ENCODE measurements at regions not wholly inside any gene's neighbourhood (a gene's known extent, or its start where the extent isn't known, plus 50 kb on each side); places are given as distances from the start of the nearest gene placed in this dataset.

GRCh38 chr1:55604179-55604578 lies 389.0 kb upstream of the USP24 start:
- no peak for DNase-seq (ENCODE audit: low read depth, low spot score)
- no peaks in the 10 kb centered on the region for H3K36me3 ChIP-seq (ENCODE audit: insufficient read depth, insufficient read length, low read length)
- no peaks in the 10 kb centered on the region for H3K4me1 ChIP-seq (ENCODE audit: insufficient read depth, insufficient read length)
- no peak overlapping the region for H3K9ac ChIP-seq (ENCODE audit: insufficient read length, low read depth)
- no peaks in the 10 kb centered on the region for H3K27me3 ChIP-seq (ENCODE audit: insufficient read depth, insufficient read length)
- no peak overlapping the region for H3K4me3 ChIP-seq (ENCODE audit: insufficient read length, low read depth)
- TF ChIP-seq YY1 (IDR thresholded peaks at IDR 0.05; ENCODE audit: insufficient read depth, insufficient read length) (no peak), SUZ12 (IDR thresholded peaks at IDR 0.05; ENCODE audit: extremely low read depth, insufficient read depth, insufficient read length) (no peak), ZNF274 (IDR thresholded peaks at IDR 0.05; ENCODE audit: low read depth, low read length) (no peak)
- H3K9me3 ChIP-seq (ENCODE audit: insufficient read depth, low read length), result peaks cover 28% of the 10 kb centered on the region

DNA sequence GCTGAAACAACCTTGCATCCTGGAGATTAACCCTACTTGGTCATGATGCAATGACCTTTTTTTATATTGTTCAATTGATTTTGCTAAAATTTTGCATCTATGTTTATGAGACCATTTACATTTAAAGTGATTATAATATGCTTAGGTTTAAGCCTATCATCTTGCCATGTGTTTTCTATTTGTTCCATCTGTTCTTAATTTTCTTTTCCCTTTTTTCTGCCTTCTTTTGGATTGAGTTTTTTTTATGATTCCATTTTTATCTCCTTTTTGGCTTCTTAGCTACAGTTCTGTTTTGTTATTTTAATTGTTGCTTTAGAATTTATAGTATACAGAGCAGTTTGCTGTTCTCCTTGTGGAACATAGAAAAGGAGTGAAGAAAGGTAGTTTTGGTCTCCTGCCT lies 385.1 kb upstream of the USP24 start:
- Histone ChIP-seq H3K4me3 (ENCODE audit: insufficient read length, low read depth) (no peak overlapping the region), H3K4me1 (ENCODE audit: insufficient read depth, insufficient read length) (no peaks in the 10 kb centered on the region), H3K9me3 (ENCODE audit: insufficient read depth, low read length) (no peaks in the 10 kb centered on the region), H3K27me3 (ENCODE audit: insufficient read depth, insufficient read length) (no peaks in the 10 kb centered on the region), H3K9ac (ENCODE audit: insufficient read length, low read depth) (no peak overlapping the region), H3K36me3 (ENCODE audit: insufficient read depth, insufficient read length, low read length) (no peaks in the 10 kb centered on the region)
- DNase-seq (ENCODE audit: low read depth, low spot score), result no peak
- no peak for TF ChIP-seq YY1 (IDR thresholded peaks at IDR 0.05; ENCODE audit: insufficient read depth, insufficient read length)
- TF ChIP-seq SUZ12 (IDR thresholded peaks at IDR 0.05; ENCODE audit: extremely low read depth, insufficient read depth, insufficient read length), result no peak

GRCh38 chr1:55597910-55598309 lies 382.7 kb upstream of the USP24 start:
- Histone ChIP-seq H3K9me3 (ENCODE audit: insufficient read depth, low read length) (no peaks in the 10 kb centered on the region), H3K4me3 (ENCODE audit: insufficient read length, low read depth) (no peak overlapping the region), H3K4me1 (ENCODE audit: insufficient read depth, insufficient read length) (no peaks in the 10 kb centered on the region), H3K9ac (ENCODE audit: insufficient read length, low read depth) (no peak overlapping the region), H3K36me3 (ENCODE audit: insufficient read depth, insufficient read length, low read length) (no peaks in the 10 kb centered on the region), H3K27me3 (ENCODE audit: insufficient read depth, insufficient read length) (no peaks in the 10 kb centered on the region)
- DNase-seq (ENCODE audit: low read depth, low spot score), result no peak
- TF ChIP-seq SUZ12 (IDR thresholded peaks at IDR 0.05; ENCODE audit: extremely low read depth, insufficient read depth, insufficient read length) (no peak), ZNF274 (IDR thresholded peaks at IDR 0.05; ENCODE audit: low read depth, low read length) (no peak), YY1 (IDR thresholded peaks at IDR 0.05; ENCODE audit: insufficient read depth, insufficient read length) (no peak)

GRCh38 chr1:55594701-55595100 lies 379.5 kb upstream of the USP24 start:
- Histone ChIP-seq H3K4me3 (ENCODE audit: insufficient read length, low read depth) (no peak overlapping the region), H3K27me3 (ENCODE audit: insufficient read depth, insufficient read length) (no peaks in the 10 kb centered on the region), H3K36me3 (ENCODE audit: insufficient read depth, insufficient read length, low read length) (no peaks in the 10 kb centered on the region), H3K9me3 (ENCODE audit: insufficient read depth, low read length) (no peaks in the 10 kb centered on the region), H3K9ac (ENCODE audit: insufficient read length, low read depth) (no peak overlapping the region), H3K4me1 (ENCODE audit: insufficient read depth, insufficient read length) (no peaks in the 10 kb centered on the region)
- DNase-seq (ENCODE audit: low read depth, low spot score), result no peak
- TF ChIP-seq ZNF274 (IDR thresholded peaks at IDR 0.05; ENCODE audit: low read depth, low read length) (no peak), YY1 (IDR thresholded peaks at IDR 0.05; ENCODE audit: insufficient read depth, insufficient read length) (no peak), SUZ12 (IDR thresholded peaks at IDR 0.05; ENCODE audit: extremely low read depth, insufficient read depth, insufficient read length) (no peak)

- TF ChIP-seq SUZ12 (IDR thresholded peaks at IDR 0.05; ENCODE audit: extremely low read depth, insufficient read depth, insufficient read length) (no peak), ZNF274 (IDR thresholded peaks at IDR 0.05; ENCODE audit: low read depth, low read length) (no peak), YY1 (IDR thresholded peaks at IDR 0.05; ENCODE audit: insufficient read depth, insufficient read length) (no peak)
- H3K27me3 ChIP-seq (ENCODE audit: insufficient read depth, insufficient read length), result no peaks in the 10 kb centered on the region
- no peaks in the 10 kb centered on the region for H3K9me3 ChIP-seq (ENCODE audit: insufficient read depth, low read length)
- no peak overlapping the region for H3K9ac ChIP-seq (ENCODE audit: insufficient read length, low read depth)
- H3K36me3 ChIP-seq (ENCODE audit: insufficient read depth, insufficient read length, low read length), result no peaks in the 10 kb centered on the region
- H3K4me3 ChIP-seq (ENCODE audit: insufficient read length, low read depth), result no peak overlapping the region
- H3K4me1 ChIP-seq (ENCODE audit: insufficient read depth, insufficient read length), result no peaks in the 10 kb centered on the region
- DNase-seq (ENCODE audit: low read depth, low spot score), result no peak
These were observed 378.1 kb upstream of the USP24 start for GRCh38 chr1:55593298-55593697.

- H3K9ac ChIP-seq (ENCODE audit: insufficient read length, low read depth), result no peak overlapping the region
- no peaks in the 10 kb centered on the region for H3K27me3 ChIP-seq (ENCODE audit: insufficient read depth, insufficient read length)
- no peaks in the 10 kb centered on the region for H3K9me3 ChIP-seq (ENCODE audit: insufficient read depth, low read length)
- no peak for TF ChIP-seq SUZ12 (IDR thresholded peaks at IDR 0.05; ENCODE audit: extremely low read depth, insufficient read depth, insufficient read length)
- TF ChIP-seq ZNF274 (IDR thresholded peaks at IDR 0.05; ENCODE audit: low read depth, low read length), result no peak
- no peak for TF ChIP-seq YY1 (IDR thresholded peaks at IDR 0.05; ENCODE audit: insufficient read depth, insufficient read length)
- H3K4me1 ChIP-seq (ENCODE audit: insufficient read depth, insufficient read length), result no peaks in the 10 kb centered on the region
- no peak overlapping the region for H3K4me3 ChIP-seq (ENCODE audit: insufficient read length, low read depth)
- no peaks in the 10 kb centered on the region for H3K36me3 ChIP-seq (ENCODE audit: insufficient read depth, insufficient read length, low read length)
- no peak for DNase-seq (ENCODE audit: low read depth, low spot score)
These were observed 377.0 kb upstream of the USP24 start for GRCh38 chr1:55592122-55592521.

DNA sequence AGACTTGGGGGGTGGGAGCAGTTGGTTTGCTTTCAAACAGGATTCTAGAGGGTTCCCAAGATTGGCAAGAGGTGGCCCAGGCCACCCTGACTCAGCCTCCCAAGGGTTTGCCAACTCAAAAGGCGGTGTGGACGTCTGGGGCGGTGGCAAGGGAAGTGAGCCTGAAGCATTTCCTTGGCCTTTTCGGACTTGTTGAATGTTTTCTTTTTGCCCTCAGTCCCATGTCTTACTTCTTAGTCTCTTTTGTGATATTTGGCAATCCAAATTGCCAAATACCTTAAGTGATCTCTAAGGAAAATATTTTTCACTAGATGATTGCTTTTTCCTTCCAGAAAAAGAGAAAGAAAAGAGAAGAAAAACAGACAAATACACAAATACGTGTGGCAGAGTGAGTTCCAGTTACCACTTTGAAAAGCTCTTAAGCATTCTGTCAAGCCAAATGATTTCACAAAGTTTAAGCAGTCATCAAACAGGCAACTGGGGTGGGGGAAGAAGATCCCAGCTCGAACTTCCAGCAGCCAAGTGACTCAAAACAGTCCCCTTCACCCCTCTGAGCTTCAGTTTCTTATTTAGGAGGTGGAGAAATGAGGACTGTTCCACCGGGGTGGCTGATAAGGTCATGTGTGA lies 374.6 kb upstream of the USP24 start:
- H3K9me3 ChIP-seq (ENCODE audit: insufficient read depth, low read length), result no peaks in the 10 kb centered on the region
- TF ChIP-seq SUZ12 (IDR thresholded peaks at IDR 0.05; ENCODE audit: extremely low read depth, insufficient read depth, insufficient read length) (no peak), ZNF274 (IDR thresholded peaks at IDR 0.05; ENCODE audit: low read depth, low read length) (no peak), YY1 (IDR thresholded peaks at IDR 0.05; ENCODE audit: insufficient read depth, insufficient read length) (no peak)
- H3K27me3 ChIP-seq (ENCODE audit: insufficient read depth, insufficient read length), result no peaks in the 10 kb centered on the region
- no peak for DNase-seq (ENCODE audit: low read depth, low spot score)
- H3K36me3 ChIP-seq (ENCODE audit: insufficient read depth, insufficient read length, low read length), result no peaks in the 10 kb centered on the region
- no peak overlapping the region for H3K9ac ChIP-seq (ENCODE audit: insufficient read length, low read depth)
- H3K4me1 ChIP-seq (ENCODE audit: insufficient read depth, insufficient read length), result no peaks in the 10 kb centered on the region
- no peak overlapping the region for H3K4me3 ChIP-seq (ENCODE audit: insufficient read length, low read depth)

All from NT2/D1 (cell line).